Vagina (tissue), 2 donors: ENCODE measurements at regions not wholly inside any gene's neighbourhood (a gene's known extent, or its start where the extent isn't known, plus 50 kb on each side); places are given as distances from the start of the nearest gene placed in this dataset.

Source experiments
- POLR2A ChIP-seq, 2 donors: fragments of 450-650 bp; IDR thresholded peaks; one replicate each; pipeline ENCODE4 v1.6.1; 2017; ENCODE audit warnings: antibody characterized with exemption in 2 of 2, mild to moderate bottlenecking in 2 of 2, moderate library complexity in 2 of 2
- POLR2AphosphoS5 ChIP-seq, 2 donors: sonication (generic); formaldehyde crosslinking; IDR thresholded peaks; one replicate each; pipeline ENCODE4 v1.9.0; 2017; ENCODE audit warnings: antibody characterized with exemption in 2 of 2, mild to moderate bottlenecking in 2 of 2, low read depth in 1 of 2; ENCODE audit not compliant: insufficient read depth in 1 of 2
- TF ChIP-seq, protein P1 (sequence below), 3 experiments: fragments of 450-650 bp in 2 of 3; fragments of 200-600 bp in 1 of 3; sonication (generic) in 1 of 3; IDR thresholded peaks; one replicate each; pipeline ENCODE4 v1.5.1; 2017 to 2019; ENCODE audit warnings: antibody characterized with exemption in 3 of 3, mild to moderate bottlenecking in 2 of 3, moderate library complexity in 2 of 3

DNA sequence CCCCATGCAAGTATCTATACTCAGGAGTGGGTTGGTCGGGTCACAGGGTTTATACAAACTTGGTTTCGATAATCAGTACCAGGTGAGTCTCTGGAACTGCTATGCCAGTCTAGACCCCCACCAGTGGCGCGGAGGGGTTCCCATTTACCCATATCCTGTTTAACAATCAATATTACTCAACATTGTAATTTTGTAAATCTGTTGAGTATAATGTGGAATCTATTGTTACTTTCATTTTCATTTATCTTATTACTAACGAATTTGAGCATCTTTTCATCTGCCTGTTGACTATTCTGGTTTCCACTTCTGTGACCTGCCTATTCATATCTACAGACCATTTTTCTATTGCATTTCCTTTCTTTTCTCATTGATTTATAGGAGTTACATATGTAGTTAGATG is 275.2 kb upstream of the CRY1 start:
- TF ChIP-seq, protein P1, sequence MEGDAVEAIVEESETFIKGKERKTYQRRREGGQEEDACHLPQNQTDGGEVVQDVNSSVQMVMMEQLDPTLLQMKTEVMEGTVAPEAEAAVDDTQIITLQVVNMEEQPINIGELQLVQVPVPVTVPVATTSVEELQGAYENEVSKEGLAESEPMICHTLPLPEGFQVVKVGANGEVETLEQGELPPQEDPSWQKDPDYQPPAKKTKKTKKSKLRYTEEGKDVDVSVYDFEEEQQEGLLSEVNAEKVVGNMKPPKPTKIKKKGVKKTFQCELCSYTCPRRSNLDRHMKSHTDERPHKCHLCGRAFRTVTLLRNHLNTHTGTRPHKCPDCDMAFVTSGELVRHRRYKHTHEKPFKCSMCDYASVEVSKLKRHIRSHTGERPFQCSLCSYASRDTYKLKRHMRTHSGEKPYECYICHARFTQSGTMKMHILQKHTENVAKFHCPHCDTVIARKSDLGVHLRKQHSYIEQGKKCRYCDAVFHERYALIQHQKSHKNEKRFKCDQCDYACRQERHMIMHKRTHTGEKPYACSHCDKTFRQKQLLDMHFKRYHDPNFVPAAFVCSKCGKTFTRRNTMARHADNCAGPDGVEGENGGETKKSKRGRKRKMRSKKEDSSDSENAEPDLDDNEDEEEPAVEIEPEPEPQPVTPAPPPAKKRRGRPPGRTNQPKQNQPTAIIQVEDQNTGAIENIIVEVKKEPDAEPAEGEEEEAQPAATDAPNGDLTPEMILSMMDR (IDR thresholded peaks at IDR 0.05) = no peak
- TF ChIP-seq POLR2AphosphoS5 (IDR thresholded peaks at IDR 0.05; ENCODE audit: insufficient read depth in 1 of 2, low read depth in 1 of 2) (no peak), POLR2A (IDR thresholded peaks at IDR 0.05) (no peak)
